NCI-H2107 treated with DMSO at 0.1 percent for 48 hours (cell line): ENCODE measurements at regions not wholly inside any gene's neighbourhood (a gene's known extent, or its start where the extent isn't known, plus 50 kb on each side); places are given as distances from the start of the nearest gene placed in this dataset.
"Not testable (repeated sequence)": the region's sequence is repeated elsewhere in the genome, so short reads cannot be mapped to it uniquely, and the experiment has no call there.

Experiments used
- DNase-seq: peaks from one replicate; lab custom pipeline; 2025; ENCODE audit not compliant: unreplicated experiment; lab: John Stamatoyannopoulos, UW

DNA sequence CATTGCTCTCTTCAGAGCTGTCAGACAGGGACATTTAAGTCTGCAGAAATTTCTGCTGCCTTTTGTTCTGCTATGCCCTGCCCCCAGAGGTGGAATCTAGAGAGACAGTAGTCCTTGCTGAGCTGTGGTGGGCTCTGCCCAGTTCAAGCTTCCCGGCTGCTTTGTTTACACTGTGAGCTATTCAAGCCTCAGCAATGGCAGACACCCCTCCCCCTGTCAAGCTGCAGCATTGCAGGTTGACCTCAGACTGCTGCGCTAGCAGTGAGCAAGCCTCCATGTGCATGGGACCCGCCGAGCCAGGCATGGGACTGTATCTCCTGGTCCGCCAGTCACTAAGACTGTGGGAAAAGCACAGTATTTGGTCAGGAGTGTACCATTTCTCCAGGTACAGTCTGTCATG is 53.6 kb upstream of the MAPK10 start:
- DNase-seq, result not testable (repeated sequence)

- no peak for DNase-seq
Measured at GRCh38 chr4:86414686-86415085, 54.8 kb upstream of the MAPK10 start.

DNA sequence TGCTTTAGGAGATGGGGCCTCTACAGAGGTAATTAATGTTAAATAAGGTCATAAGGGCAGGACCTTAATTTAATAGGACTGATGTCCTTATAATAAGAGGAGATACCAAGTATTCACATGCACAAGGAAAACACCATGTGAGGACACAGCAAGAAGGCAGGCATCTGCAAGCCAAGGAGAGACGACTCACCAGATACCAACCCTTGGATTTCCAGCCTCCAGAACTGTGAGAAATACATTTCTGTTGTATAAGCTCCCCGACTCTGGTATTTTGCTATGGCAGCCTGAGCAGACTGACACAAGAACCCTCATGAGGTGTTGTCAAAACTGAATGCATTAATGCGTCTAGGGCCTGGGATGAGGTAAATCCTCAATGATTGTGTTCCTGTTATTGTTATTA is 56.2 kb upstream of the MAPK10 start:
- DNase-seq, result no peak

DNA sequence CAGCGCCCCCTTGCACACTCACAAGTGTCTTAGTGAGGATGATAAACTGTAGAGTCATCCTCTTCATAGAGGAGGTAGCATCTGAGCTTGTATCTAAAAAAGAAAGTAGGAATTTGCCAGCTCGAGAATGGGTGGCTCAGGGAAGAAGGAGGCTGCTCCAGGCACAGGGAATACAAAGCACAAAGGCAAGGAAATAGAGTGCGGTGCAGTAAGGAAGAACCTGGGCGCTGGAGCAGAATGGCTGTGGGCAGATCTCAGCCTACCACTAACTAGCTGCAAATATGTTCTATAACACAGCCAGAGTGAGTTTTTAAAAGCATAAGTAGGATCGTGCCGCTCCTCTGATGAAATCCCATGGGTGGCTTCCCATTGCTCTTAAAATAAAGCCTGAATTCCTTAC is 61.6 kb upstream of the MAPK10 start:
- DNase-seq, result no peak

DNA sequence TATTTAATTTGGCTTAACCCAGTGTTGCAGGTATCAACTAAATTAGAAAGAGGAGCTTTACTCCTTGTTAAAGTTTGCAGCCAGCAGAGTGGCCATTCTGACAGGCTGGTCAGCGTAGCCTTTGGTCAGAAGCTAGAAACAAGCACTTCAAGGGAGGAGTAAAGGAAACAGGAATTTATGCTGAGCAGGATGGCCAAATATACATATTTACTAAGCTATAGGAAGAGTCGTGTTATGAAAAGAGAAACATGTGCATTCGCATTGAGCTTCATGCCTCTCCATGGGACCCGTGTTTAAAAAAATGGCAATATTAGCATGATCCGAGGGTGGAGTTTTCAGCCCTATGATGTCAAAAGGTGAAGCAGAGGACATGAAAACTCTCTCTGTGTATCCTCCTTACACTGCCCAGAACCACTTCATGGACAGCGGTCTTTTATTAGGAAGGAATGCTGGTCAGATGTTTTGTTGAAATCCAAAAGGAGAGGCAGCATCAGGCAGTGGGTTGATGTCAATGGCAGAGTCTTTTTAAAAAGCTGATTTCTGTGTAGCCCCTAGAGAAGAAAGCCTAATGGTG is 71.8 kb upstream of the MAPK10 start:
- no peak for DNase-seq

DNA sequence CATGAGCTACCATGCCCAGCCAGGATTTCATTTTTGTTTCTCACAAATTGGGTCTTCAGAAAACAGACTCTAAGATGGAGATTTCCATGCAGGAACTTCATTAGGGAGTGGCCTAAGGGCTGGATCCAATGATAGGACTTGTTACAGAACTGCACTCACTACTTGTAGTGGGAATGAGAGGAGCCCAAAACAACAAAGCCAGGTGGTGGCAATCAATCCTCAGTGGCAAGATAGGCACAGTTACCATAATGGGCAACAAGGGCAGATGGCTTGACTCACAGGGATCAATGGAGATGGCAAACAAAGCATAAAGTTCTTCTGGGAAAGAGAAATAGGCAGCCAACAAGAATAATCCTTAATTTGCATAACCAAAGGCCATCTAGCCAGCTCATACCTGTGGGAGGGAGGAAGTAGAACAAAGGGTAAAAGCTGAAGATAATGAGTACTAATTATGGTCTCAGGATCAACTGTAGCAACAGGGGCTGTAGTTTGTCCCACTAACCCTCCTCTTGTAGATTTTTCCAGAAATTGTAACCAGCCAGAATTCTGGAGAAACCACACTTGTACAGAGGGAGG is 72.8 kb upstream of the MAPK10 start:
- peak; percentile 35 for DNase-seq

GRCh38 chr4:86439293-86439692 is 79.4 kb upstream of the MAPK10 start:
- no peak for DNase-seq

DNA sequence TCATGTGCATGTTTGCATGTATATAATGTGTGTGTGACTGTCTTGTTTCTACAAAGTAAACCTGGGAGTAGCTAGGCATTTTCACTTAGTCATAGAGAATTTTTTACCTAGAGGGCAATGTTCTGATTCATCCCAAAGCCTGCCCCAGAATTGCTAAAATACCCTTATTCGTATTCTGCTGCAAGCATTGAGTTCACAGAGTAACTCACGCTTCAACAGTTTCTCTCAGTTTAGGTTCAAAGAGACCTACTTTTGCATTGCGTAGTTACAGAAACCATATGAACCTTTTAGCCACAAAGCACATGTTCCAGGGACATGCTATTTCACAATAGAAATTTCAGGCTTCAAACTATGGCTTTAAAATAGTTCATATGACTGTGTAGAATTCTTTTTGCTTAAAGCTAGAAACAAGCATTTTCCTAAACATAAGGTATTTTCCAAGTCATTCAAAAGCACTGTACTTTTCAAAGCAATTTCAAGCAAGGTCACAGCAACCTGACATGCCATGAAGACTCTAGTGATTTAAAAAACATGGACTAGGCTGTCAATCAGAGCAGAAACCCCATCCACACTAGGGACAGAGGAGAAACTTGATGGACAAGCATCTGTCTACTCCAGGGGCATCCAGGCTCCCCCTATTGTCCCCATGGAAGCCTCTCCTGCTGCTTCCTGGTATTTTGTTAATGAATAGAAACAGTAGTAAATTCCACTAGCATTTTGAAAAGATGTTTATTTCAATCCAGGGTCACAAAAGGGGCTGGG is 81.5 kb upstream of the MAPK10 start:
- no peak for DNase-seq

DNA sequence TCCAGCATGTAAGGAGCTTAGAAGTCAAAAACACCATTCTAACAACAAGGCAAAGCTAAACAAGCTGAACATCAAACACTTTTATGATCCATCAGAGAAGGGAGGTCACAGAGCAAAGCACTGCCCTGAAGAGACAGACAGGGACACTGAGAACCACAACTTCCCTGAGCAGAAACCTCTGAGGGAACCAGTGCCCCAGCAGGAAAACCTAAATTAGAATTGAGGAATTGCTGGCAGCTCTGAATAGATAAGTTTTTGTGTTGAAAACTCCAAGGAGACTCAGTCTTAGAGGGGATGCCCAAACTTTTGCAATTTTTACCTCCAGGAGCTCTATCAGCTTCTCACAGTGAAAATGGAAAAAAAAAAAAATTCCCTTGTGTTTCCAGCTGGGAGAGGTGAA is 83.0 kb upstream of the MAPK10 start:
- no peak for DNase-seq

GRCh38 chr4:86443495-86443894 is 83.6 kb upstream of the MAPK10 start:
- no peak for DNase-seq

DNA sequence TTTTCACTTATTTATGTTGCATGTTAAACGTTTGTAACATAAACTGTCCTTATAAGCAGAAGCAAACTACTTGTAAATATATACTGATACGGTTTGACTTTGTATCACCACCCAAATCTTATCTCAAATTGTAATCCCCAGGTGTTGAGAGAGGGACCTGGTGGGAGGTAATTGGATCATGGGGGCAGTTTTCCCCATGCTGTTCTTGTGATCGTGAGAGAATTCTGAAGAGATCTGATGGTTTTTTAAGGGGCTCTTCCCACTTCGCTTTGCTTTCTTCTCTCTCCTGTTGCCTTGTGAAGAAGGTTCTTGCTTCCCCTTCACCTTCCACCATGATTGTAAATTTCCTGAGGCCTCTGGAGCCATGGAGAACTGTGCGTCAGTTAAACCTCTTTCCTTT is 87.1 kb upstream of the MAPK10 start:
- no peak for DNase-seq

DNA sequence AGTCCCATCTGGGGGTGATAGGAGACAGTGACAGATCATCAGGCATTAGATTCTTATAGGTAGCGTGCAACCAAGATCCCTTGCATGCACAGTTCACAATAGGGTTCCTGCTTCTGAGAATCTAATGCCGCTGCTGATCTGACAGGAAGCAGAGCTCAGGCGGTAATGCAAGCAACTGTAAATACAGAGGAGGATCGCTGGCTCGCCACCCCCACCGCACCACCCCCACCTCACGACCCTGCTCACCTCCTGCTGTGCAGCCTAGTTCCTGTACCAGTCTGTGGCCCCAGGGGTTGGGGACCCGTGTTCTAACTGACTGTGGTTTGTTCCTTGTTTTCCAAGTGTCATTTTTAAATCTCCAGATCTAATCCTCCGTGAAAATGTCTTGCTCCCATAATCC is 89.0 kb upstream of the MAPK10 start:
- no peak for DNase-seq

DNA sequence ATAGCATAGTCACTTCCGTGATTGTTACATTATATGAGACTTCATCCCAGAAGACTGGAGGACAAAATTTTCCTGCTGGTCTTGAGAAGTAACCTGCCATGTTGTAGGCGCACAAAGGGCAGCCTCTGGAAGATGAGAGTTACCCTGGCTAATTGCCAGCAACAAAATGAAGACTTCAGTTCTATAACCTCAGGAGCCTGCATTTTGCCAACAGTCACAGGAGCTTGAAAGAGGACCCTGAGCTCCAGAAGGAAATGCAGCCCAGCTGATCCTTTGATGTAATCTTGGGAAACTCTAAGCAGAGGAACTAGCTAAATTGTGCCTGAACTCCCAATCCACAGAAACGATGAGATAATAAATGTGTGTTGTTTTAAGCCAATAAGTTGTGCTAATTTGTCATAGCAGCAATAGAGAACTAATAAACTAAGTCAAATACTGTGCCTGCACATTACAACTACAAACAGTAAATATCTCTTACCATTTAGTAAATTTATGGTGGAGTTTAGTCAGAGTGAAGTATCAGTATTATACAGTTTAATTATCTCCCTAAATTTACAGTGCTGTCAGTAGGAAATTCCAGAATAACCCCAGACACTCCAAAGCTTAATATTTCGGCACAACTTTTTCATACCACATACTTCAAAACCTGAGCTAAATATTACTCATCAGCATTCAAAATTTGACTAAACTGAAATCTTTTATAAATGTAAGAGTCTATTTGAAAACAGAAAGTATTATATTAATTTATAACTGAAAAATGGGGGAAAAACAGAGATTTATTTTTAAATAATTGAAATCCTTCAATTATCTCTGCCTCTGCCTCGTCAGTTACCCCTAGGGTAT is 90.1 kb upstream of the MAPK10 start:
- DNase-seq, result no peak

GRCh38 chr4:86450861-86451260 is 91.0 kb upstream of the MAPK10 start:
- DNase-seq, result no peak

GRCh38 chr4:86451560-86452330 is 91.9 kb upstream of the MAPK10 start:
- no peak for DNase-seq

- DNase-seq, result no peak
Measured at GRCh38 chr4:86452422-86452891, 92.6 kb upstream of the MAPK10 start.

GRCh38 chr4:86452924-86453531 is 93.2 kb upstream of the MAPK10 start:
- peak; percentile 45 for DNase-seq

DNA sequence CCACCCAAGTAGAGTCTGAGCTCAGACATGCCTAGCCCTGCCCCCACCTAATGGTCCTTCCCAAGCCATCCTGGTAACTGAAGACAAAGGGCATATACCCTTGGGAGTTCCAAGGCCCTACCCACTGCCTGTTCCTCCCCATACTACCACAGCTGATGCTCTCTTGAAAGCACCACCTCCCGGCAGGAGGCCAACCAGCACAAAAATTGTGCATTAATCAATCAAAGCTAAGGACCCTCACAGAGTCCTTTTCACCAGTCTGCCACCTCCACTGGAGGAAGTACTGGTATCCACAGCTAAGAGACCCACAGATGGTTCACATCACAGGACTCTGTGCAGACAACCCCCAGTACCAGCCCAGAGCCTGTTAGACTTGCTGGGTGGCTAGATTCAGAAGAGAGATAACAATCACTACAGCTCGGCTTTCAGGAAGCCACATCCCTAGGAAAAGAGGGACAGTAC is 93.8 kb upstream of the MAPK10 start:
- peak; percentile 45 for DNase-seq

GRCh38 chr4:86461849-86462248 is 102.0 kb upstream of the MAPK10 start:
- no peak for DNase-seq

DNA sequence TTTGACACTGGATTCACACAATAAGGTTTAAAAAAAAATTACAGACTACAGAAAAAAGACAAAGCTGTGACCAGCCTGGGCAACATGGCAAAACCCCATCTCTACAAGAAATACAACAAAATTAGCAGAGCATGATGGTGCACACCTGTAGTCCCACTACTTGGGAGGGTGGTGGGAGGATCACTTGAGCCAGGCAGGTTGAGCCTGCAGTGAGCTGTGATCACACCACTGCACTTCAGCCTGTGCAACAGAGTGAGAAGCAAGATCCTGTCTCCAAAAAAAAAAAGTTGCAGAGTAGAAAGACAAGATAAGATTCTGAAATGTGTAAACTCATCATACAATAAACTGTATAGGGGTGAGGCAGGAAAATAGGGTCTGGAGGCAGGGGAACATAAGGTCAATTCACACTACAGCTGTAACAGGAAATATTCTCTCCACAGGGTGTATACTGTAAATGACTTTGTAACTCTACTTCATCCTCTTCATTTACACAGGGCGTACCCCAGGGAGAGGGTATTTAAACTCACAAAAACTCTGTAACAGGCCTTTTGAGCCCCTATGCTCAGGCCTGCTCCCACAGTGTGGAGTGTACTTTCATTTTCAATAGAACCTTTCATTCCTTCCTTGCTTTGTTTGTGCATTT is 112.6 kb upstream of the MAPK10 start:
- no peak for DNase-seq
